LoVo (cell line): ENCODE measurements at regions not wholly inside any gene's neighbourhood (a gene's known extent, or its start where the extent isn't known, plus 50 kb on each side); places are given as distances from the start of the nearest gene placed in this dataset.

Experiments used
- DNase-seq: peaks from one replicate; pipeline ENCODE4 v3.0.0-alpha.2; 2016; ENCODE audit warnings: low spot score

- no peak for DNase-seq
Measured at GRCh38 chr5:153135411-153135810, 355.1 kb upstream of the GRIA1 start.

- no peak for DNase-seq
Measured at GRCh38 chr5:153136910-153137614, 353.4 kb upstream of the GRIA1 start.

GRCh38 chr5:153147891-153148623 lies 342.4 kb upstream of the GRIA1 start:
- DNase-seq, result peak; percentile 46

DNA sequence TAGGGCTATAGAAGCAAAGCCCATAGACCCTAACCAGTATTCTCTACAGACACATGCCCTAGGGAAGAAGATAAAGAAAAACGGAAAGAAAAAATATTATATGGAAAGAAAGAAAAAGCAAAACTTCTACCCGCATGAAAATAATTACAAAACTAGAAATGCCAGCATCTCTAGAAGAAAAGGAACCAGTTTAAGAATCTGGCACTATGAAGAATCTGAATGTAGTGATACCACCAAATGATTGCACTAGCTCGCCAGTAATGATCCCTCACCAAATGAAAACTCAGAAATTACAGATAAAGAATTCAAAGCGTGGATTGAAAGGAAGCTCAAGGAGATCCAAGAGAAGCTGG lies 341.9 kb upstream of the GRIA1 start:
- no peak for DNase-seq

- DNase-seq, result no peak
Measured at GRCh38 chr5:153151558-153151957, 338.9 kb upstream of the GRIA1 start.

- no peak for DNase-seq
Measured at GRCh38 chr5:153153086-153153485, 337.4 kb upstream of the GRIA1 start.

GRCh38 chr5:153157156-153157555 lies 333.3 kb upstream of the GRIA1 start:
- no peak for DNase-seq

GRCh38 chr5:153158608-153159007 lies 331.9 kb upstream of the GRIA1 start:
- DNase-seq, result no peak

DNA sequence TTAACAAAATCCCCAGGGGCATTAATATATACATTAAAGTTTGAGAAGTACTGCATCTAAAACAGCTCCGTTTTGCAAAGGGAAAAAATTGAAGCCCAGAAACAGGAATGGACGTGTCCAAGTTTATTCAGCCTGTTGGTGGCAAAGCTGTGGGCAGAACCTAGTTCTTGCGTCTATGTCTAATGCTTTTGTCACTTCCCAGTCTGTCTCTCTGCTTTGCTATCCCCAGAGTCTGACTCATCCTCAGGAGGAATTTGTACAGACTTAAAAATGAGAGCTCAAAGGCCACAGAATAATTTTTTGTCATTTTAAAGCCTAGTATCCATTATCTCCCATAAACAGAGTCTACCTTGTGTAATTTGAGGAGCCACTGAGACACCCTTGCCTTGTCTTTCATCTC lies 330.9 kb upstream of the GRIA1 start:
- DNase-seq, result no peak

GRCh38 chr5:153168241-153168640 lies 322.2 kb upstream of the GRIA1 start:
- DNase-seq, result no peak

GRCh38 chr5:153187503-153187902 lies 303.0 kb upstream of the GRIA1 start:
- no peak for DNase-seq

GRCh38 chr5:153206361-153206760 lies 284.1 kb upstream of the GRIA1 start:
- no peak for DNase-seq

DNA sequence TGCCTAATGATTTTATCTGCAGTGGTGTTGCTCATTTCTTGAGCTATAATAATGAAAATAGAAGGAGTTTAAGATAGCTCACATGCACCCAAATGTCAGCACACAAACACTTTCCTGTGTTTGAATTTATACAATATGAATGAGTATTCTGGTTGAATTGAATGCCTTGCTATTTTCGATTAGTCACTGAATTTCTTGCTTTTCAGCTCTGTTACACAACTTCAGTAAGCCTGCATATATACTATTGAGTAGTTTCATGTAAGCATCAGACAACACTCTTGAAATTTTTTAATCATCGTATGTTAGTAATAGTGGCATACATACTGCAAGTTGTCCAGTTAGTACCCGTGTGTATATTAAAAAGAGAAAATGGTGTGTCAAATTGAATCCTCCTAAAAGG lies 281.5 kb upstream of the GRIA1 start:
- no peak for DNase-seq

DNA sequence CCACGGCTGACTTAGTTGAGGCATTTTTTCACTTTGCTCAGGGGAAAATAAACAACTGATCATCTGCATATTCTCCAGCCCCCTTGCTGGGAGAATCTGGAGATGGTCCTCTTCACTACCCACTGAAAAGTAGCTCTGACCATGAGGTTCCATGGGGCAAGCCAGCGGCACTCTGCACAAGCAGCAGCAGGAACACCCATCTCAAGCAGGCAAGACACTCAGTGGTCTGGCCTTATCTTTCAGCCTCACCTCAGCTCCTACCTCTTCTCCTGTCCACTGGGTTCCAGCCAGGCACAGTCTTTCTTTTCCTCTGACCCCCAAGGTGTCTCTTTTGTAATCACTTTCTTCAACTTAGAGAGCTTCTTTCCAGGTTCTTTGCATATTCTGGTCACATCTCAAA lies 280.8 kb upstream of the GRIA1 start:
- DNase-seq, result no peak

- no peak for DNase-seq
Measured at GRCh38 chr5:153211076-153211475, 279.4 kb upstream of the GRIA1 start.

- no peak for DNase-seq
Measured at GRCh38 chr5:153212471-153212870, 278.0 kb upstream of the GRIA1 start.

DNA sequence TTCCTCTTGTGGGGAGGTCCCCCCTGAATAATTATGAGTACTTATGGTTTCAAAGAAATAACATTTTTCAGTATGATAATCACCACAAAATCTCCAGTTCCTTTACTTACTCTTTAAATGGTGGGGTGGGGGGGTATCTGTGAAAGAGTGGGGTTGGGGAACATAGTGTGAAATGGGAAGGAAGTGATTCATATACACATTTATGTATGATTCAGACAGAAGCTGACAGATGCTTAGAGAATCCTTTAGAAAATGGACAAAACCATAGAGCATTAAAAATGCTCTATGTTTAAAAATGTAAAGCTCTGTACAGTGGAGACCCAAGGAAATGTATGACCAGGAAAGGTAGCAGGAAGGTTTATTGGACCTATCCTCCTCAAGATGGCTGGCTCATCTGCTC lies 267.5 kb upstream of the GRIA1 start:
- DNase-seq, result no peak

- no peak for DNase-seq
Measured at GRCh38 chr5:153223376-153223775, 267.1 kb upstream of the GRIA1 start.

GRCh38 chr5:153224651-153225050 lies 265.8 kb upstream of the GRIA1 start:
- DNase-seq, result no peak

DNA sequence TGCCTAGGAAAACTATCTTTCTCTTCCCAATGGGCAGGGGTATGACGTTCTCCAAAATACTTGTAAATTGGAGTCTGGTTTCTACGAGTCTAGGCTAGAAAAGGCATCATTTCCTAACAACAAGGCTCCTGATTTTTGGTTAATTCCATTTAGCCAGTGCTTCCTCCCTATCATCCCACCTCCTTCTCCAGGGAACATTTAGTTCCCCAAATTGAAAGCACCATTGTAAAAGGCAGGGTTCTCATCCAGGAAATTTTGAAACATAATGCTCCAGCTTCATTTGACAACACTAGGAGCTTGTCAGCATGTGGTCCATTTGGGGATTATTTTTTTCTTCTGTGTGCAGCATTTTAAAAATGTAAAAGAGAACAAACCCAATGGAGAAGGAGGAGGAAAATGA lies 256.5 kb upstream of the GRIA1 start:
- no peak for DNase-seq

- DNase-seq, result no peak
Measured at GRCh38 chr5:153236319-153236718, 254.2 kb upstream of the GRIA1 start.

DNA sequence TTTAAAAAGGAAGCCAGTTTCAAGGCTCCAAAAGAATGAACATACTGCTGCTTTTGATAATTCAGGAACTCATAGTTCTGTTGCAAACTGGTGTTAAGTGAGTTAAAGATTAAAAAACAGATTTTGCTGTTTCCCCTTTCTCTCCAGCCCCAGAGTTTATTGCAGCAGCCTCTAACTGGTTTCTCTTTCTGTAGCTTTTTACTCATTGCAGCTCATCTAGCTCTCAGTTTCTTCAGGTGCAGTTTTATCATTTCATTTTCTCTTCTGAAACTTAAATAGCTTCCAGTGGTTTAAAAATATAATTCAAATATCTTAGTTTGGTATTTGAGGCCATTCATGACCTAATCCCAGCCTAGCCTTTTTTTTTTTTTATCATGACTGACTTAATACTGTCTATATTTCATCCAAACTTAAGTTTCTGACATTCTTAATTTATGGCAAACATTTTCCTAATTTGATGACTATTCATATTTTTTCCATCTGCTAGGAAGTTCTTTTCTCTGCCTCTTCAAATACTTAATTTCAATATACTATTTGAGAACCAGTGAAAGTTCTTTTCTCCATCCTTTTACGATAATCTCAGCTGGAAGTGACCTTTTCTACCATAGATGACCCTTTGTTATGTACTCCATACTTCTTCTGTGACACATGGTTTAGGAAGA lies 252.7 kb upstream of the GRIA1 start:
- DNase-seq, result no peak

DNA sequence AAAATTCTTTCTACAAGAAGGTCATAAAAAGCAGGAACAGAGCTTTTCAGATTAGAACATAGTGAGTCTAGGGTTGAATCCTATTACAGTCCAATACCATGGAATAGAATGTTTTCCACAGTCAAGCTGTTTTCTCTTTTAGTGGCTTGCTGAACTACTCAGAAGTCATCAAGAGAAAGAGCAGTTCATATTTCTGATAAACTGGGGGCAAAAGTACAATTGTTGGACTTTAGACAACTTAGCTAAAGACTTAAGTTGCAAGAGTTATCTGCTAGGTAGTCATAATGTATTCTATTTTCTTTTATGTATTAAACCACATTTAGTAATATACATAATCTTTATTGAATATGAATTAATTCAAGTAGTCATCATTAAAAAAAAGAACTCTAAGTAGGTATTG lies 233.1 kb upstream of the GRIA1 start:
- DNase-seq, result no peak
